ENCODE measurements at regions not wholly inside any gene's neighbourhood (a gene's known extent, or its start where the extent isn't known, plus 50 kb on each side); places are given as distances from the start of the nearest gene placed in this dataset.
"Not testable (repeated sequence)": the region's sequence is repeated elsewhere in the genome, so short reads cannot be mapped to it uniquely, and the experiment has no call there.

DNA sequence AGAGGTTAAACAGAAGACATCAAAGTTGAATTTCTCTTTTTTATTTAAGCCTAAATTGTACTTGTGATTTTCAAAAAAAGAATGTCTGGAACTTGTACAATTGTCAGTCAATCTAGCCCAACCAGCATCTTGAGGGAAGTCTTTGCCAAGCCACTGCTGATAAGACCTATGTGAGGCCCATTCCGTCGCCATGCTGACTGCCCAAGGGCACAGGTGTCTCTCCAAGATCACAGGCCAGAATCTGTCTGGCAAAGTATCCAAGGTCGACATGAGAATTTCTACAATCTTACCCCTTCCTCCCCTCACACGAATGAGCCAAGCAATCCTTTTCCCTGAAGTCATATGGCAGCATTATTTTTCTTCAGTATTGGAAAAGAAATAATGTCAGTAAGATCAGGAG, 614.5 kb downstream of the CBLN4 start:
- DNase-seq = no peak

DNA sequence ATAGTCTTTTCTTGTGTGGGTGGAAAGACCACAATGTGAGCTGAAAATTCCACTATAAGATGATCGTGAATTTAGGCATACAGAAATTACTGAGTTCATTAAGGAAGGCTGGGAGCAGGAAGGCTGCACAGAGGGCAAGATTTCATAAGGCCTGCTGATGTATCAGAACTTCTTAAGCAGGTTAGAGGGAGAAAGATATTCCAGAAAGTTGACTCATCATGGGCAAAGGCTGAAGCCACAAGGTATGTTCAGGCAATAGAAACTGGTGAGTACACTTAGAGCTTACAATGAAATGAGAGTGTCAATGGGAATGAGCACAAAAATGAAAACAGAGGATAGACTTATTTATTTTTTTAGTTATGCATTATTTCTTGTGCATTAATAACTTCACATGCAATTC, 618.6 kb downstream of the CBLN4 start:
- DNase-seq = no peak

DNA sequence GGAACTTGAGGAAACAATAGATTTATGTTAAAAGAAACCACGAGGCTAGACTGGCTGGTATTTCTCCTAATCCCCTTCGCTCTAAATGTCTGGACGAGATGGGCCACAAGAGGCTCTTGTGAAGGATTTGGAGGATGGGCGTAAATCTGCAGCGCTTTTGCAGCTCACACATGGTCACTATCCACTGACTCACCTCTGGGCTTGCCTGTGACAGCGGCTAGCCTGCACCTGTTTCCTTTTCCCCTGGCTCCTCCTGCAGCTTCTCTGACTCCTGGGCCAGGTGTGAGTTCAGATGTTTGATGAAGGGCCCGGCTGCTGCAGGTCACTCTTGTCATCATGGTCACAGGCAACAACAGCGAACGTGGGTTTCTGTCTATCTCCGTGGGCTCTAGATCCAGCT, 629.4 kb downstream of the CBLN4 start:
- no peak for DNase-seq

DNA sequence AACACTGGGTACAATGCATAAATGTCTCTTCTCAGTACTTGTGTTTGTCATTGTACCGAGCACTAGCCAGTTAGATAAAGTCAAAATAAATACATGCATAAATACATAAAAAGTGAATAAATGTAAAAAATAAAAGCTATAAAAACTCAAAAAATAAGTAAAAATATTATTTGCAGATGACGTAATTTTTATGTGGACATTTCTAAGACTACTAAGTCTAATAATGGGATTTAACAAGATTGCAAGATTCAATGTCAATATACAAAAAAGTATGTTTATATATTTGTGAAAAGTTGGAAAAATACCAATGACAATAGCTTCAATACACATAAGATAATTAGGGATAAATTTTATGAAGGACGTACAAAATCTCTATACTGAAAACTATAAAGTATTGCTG, 639.6 kb downstream of the CBLN4 start:
- no peak for DNase-seq

DNA sequence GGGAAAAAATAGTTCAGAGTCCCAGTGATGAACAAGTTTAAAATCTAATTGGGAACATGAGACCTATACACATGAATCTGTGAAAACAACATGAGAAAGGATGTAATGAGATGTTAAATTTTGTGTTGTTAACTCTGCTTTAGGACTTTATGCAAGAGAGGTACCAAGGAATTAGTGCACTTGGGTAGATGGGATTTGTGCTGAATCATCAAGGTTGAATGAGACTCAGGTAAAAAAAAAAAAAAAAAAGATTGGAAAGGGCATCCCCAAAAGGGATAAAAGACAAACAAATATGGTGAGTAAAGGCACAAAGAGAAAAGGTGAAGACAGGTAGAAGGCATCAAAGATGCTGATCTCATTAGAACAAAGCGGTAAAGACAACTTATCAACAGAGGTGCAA, 644.4 kb downstream of the CBLN4 start:
- DNase-seq = no peak

DNA sequence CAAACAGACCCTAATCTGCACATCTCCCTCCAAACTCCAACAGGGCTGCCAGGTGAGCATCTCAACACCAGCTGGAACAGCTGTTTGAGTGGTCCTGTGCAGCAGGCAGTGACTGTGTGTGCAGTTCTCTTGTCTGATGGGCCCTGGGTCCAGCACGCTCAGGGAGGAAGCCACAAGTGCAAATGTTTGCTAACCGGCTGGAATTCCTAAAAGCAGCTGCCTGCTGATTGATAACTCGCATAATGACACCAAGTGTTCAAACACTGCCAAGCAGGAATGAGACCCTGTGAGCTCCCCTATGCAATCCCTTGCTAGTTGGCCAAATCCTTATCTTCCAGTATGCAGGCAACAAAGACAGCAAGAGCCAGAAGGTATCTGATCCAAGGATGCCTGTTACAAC, 650.6 kb downstream of the CBLN4 start:
- no peak for DNase-seq

DNA sequence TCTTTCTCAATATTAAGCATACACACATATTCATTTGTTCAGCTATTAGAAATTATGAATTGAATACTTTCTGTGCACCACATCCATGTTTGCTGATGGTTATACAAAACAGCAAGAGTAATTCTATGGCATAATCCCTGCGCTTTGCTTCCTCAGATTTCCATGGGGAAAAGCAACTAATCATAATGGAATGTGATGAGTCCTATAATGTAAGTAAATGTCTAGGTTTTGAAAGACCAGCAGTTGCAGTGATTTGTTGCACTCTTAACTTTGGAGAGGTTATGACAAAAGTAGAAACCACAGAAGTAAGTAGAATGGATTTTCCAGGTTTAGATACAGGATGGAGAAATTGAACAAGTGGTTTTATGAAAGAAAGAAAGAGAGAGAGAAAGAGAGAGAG, 652.1 kb downstream of the CBLN4 start:
- DNase-seq = no peak

DNA sequence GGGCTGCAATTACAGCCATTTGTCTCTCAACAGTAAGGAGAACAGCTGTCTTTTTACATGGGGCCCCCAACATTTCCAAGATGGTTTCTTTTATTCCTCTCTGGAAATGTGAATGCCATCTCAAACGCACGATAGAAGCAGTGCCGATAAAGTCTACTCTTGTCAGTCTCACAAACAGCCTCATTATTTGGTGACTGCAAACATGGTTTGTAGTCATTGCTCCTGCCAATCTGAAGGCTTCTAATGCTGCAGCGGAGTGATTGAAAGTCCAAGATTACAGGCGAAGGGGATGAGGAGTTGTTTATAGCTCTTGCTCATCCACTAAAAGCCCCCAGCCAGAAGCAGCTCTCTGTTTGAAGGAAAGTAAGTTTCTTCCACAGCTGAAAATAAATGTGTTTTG, 657.1 kb downstream of the CBLN4 start:
- no peak for DNase-seq

DNA sequence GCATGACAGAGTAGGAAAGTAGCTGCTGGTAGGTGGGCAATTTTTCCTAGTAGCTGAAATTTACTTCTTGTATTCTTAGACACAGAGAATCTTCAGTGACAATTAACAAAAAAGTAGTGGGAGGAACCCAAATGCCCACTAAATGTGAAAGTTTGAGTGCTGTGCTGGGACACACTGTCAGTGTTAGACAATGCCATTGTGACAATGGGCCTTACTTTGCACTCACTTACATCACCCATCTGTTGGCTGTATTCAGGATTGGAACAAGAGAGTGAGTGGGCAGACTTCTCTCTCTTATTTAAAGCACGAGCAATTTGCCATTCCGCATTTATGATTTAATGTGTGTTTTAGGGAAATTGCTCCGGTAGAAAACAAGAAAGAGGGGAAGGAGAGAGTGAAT, 662.5 kb downstream of the CBLN4 start:
- DNase-seq = no peak

DNA sequence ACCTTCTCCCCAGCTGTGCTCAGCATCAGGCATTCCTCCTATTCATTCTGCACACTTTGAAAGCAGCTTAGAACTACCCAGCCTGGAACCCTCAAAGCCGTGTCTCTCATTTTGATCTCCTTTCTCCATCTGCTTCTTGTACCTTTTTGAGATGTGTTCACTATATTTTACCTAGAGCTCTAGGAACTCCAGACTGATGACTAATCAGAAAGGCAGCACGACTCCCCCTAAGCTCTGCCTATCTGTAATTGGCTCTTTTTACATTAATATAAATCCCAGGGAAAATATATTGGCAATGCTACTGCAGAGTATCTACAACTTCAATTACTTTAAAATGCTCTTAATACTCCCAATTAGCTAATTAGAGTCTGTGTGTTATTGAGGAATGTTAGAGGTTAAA, 671.5 kb downstream of the CBLN4 start:
- DNase-seq = no peak

DNA sequence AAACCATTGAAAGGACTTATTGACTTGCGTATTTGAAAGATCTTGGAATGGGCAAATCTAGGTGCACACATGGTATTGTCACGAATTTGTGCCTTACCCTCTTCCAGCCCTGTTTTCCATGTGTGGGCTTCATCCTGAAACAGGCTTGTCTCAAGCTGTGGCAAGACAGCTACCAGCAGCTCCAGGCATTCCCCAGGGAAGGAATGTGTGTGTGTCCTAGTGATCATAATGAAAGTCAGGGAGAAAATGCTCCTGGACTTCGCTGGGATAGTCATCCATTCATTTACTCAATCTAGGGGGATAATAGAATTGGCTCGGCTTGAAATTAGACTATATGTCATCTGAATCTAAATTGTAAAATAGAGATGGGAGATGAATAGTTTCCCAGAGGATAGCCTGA, 676.2 kb downstream of the CBLN4 start:
- no peak for DNase-seq

DNA sequence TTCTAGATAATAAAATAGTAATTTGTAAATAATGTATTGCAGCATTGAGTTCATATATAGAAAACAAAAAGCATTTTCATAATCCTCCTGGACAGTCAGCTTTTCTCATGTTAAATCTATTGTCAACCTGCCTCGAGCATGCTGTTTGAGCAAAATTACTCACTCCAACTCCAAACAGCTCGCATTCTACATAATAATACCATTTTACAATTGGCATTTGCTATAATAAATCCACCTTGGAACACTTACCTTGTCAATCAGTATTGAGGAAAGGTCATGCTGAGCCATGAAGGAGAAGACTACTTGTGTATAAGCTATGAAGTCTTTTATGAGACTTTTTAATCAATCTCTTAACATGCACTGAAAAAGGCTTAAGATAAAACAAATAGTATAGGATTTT, 682.6 kb downstream of the CBLN4 start:
- DNase-seq = no peak

DNA sequence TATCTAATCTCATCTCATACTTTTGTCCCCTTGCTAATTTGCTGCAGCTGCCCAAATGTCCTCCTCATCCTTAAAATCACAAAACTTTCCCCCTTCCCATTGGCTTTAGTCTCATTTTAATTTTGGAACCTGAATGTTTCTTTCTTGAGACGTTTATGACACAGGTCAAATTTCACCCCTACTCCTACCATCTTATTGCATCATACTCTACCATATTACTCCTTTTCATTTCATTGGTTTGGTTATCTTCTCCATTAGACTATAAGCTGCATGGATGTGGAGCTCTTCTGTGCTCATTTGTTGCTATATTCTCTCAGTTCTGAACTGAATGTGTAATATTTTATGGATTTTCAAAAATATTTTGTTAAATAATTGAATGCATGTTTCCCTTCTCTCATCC, 688.6 kb downstream of the CBLN4 start:
- no peak for DNase-seq

DNA sequence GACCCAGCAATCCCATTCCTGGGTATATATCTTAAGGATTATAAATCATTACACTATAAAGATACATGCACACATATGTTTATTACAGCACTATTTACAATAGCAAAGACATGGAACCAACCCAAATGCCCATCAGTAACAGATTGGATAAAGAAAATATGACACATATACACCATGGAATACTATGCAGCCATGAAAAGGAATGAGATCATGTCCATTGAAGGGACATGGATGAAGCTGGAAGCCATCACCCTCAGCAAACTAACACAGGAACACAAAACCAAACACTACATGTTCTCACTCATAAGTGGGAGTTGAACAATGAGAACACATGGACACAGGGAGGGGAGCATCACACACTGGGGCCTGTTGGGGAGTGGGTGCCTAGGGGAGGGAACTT, 694.5 kb downstream of the CBLN4 start:
- not testable (repeated sequence) for DNase-seq

DNA sequence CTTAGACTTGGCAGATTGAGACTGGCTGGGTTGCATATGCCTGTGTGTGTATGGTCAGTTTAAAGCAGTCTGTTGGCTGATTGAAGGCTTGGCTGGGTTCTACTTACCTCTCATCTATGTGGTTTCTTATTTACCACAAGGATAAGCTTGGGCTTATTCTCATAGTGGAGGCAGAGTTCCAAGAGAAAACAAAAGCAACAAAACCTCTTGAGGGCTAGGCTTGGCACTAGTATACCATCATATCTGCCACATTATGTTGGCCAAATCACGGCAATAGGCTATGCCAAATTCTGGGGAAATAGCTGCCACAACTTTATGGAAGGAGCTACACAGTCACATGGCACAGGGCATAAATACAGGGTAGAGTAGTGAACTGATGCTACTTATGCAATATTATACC, 714.1 kb downstream of the CBLN4 start:
- DNase-seq = no peak

DNA sequence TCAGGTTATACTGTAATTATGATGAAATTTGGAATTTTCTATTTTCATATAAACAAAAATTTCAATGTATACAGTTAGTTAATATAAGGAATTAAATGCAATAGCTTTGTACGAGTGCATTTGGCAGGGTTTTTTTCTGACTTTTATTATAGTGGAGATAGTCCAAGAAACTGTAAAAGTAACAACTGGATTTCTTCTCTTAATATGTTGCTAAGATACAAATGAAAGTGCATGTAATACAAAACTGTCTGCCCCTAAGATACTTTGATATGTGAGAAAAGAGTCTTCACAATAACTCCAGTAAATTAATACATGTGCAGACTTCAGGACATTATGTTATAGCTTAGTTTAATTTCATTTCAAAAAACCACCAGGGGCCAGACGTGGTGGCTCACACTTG, 721.4 kb downstream of the CBLN4 start:
- DNase-seq = no peak

DNA sequence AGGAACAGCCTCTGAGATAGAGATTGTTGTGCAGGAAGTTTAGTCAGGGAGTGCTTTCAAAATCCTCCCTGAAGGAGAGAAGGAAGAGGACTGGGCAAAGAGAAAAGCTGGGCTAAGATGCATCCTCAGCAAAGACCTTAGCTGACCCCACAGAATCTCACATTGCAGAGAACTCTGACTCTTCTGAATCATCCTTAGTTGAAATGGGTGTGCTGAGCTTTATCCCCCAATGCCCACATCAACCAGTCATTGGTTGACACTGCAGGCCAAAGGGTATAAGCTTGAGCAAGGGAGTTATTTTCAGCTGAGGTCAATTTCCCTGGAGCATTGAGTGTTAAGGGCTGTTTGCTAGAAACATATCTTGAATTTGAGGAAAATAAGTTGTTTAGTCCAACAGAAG, 732.2 kb downstream of the CBLN4 start:
- DNase-seq = no peak

DNA sequence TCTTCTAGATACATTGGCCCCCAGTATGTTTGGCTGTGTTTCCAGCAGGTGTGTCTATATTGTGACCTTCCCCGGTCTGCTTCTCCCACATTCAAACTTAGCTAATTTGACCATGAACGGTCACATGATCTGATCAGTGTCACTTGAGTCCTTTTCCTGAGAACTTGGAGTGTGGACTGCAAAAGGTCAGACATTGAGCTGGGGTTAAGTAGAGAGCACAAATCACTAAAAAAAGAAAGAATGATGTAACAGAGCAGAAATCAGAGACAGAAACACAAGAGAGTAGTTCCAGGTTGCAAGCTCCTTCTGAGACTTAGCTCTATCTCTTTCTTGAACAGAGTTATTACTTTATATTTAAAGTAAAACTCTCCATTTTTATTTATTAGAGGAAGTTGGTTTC, 733.9 kb downstream of the CBLN4 start:
- no peak for DNase-seq

DNA sequence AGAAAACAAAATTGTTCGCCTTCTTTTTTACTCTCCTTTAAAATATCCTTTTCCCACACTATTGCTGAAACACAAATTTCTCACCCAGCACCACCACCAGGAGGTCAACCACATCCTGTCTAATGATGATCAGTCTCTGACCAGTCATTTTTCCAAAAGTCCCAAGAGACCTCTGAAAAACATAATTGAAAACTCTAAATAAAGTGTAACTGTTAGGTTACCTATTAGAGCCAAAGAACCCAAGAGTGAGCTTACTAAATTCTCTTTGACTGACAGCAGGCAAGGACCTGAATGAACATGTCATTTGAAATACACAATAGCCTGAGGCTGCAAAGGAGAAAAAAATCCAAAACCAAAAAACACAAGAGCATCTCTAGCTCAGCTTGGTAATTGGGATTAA, 735.4 kb downstream of the CBLN4 start:
- no peak for DNase-seq

DNA sequence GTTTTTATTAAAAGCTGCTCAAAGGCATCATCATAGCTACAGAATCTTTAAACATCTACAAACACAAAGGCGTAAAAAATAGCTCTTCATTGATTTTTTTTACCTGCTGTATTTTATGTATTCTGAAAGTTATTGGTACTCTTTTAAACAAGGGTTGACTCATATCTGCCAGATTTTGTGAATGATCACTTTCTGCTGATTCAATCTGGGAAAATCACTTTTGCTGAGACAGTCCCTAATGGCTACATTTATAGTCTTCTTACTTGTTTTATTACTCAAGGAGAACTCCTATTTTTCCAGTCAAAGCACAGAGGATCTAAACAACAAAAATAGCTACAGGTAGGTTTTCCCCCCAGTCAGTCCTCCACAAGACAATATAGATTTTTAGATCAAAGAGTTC, 739.0 kb downstream of the CBLN4 start:
- no peak for DNase-seq

DNA sequence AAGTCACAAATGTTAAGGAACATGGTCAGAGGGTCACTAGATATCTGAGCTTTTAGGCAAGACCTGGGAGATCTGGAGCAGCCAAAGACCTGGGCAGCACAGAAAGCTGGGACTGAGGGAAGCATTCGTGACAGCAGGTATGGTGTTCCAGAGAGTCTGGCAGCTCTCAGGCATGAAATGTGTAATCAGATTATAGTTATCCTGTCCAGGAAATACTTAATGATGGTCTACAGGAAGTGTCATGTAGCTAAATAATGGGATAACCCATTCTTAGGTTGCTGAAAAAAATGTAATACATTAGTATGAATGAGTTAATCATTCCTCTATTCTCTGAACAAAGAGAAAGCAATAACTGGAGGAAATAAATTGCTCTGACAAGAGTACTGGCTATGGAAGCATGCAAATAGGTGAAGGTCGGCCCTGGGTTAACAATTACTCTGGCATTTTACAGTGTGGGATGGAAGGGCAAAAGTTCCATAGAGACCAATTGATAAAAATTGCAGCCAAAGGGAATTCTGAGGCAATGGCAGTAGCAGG, 740.5 kb downstream of the CBLN4 start:
- no peak for DNase-seq

DNA sequence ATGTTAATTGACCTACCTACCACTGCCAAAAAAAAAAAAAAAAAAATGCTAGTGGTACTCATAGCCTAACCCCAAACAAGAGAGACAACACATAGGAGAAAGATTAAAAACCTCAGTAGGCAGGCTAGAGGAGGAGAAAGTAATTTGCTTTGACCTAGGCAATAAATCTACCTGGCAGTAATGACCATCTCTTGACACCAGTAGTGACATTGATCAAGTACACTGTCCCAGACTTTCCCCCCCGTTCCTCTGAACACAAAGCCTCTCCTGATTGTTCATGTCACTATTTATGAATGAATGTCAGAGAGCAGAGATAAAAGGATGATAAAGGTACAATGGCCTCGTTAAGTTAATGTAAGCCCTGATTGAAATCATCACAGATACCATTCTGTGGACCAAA, 746.8 kb downstream of the CBLN4 start:
- DNase-seq = no peak

DNA sequence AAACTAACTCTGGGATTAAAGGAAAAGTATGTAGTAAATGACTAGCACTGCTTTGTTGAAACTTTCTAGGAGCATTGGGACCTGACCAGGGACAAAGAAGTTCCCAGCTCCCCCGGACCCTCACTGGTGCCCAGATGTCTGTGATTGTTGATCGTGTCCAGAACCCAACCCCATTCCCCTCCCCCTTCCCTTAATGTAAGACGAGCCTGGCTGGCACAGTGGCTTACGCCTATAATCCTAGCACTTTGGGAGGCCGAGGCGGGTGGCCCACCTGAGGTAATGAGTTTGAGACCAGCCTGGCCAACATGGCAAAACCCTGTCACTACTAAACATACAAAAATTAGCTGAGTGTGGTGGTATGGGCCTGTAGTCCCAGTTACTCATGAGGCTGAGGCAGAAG, 750.3 kb downstream of the CBLN4 start:
- DNase-seq = no peak

DNA sequence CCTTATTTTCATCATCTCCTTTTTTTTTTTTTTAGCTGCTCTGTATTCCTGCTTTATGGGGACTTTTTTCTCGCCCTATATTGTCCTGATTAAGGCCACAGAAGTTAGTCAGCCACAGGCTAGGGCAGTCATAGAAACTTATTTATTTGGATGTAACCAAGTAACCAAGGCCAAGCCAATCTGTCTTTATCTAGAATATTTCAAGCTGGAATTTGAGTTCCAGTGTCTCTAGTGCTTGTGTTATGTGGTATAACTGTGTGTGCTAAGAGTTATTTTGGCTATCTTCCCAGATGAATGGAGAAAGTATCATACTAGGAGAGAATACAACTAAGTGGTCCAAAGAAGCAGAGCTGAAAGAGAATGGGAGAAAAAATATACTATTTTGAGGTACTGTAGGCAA, 751.5 kb downstream of the CBLN4 start:
- no peak for DNase-seq

DNA sequence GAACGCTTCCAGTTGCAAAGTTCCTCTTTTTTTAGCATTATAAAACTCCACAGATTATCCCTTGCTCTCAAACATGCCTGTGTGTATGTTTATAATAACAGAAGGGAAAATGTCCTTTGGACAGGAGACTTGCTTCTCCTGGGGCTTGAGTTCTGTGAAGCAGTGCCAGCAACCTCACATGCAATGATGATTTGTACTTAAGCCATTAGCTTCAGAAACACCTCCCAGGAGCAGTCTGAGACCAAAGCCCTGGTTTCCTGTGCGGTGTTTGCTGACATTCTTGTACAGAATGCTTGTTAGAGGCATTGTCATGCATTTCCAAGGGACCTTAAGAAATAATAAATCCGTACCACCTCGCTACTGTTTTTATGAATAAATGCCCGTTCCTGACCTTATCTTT, 752.8 kb downstream of the CBLN4 start:
- DNase-seq = no peak

DNA sequence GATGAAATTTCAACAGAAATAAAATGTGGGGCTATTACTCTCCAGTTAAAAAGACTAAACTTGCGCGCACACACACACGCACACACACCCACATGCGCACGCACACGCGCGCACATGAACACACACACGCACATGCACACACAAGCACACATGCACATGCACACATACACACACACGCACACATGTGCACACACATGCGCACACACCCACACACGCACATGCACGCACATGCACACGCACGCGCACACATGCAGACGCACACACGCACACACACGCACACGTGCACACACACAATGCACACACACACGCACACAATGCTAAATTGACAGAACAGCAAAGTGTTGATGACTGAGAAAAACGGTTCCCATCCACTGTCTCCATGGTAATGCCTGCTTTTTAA, 754.1 kb downstream of the CBLN4 start:
- DNase-seq = no peak

All from suppressor macrophage treated with lipopolysaccharide for 1 hour (primary cell).